ENCODE measurements at regions not wholly inside any gene's neighbourhood (a gene's known extent, or its start where the extent isn't known, plus 50 kb on each side); places are given as distances from the start of the nearest gene placed in this dataset.

- DNase-seq: no peak
These were observed 298.5 kb downstream of the GLRX3 start for GRCh38 chr10:130434446-130435385.

DNA sequence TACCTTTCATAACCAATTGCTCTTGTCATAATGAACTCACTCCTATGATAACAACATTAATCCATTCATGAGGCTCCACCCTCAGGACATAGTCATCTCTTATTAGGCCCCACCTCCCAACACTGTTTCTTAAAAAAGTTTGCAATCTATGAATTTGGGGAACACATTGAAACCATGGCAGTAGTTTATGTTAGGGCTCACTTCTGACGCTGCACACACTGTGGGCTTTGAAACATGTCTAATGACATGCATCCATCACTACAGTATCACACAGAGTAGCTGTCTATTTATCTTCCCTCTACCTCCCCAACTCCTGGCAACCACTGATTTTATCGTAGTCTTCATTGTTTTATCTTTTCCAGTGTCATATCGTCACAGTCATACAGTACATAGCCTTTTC lies 299.8 kb downstream of the GLRX3 start:
- no peak for DNase-seq

- no peak for DNase-seq
These were observed 302.7 kb downstream of the GLRX3 start for GRCh38 chr10:130438861-130439260.

DNA sequence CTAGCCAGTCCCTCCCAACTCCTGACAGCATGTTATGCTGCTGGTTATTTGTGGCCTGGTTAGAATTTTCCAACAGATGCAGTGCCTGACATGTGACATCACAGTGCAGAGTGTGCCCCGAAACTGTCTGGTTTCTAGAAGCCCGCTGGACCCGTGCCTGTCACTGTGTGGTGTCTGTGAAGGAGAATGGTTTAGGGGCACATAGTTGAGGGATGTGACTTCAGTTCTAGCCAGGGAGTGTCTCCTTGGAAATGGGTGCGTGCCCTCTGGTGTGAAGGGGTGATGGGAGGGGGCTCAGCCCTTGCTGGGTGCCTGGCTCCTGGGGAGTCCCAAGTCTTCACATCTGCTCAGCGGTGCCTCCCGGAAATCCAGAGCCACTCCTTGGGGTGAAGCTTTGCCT lies 303.6 kb downstream of the GLRX3 start:
- no peak for DNase-seq

GRCh38 chr10:130440494-130440893 lies 304.3 kb downstream of the GLRX3 start:
- no peak for DNase-seq

DNA sequence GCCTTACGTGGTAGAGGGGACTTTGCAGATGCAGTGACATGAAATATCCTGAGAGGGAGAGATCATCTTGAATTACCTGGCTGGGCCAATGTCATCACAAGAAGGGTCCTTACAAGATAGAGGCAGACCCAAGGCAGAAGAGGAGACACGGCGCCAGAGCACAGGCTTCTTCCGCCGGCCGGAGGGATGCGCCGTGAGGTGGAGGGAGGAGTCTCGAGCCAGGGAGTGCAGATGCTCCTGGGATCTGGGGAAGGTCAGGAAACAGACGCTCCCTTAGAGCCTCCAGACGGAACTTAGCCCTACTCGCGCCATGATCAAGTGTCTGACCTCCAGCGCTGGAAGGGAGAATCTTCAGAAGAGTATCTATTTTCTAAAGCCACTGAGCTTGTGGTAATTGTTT lies 304.8 kb downstream of the GLRX3 start:
- DNase-seq: no peak

DNA sequence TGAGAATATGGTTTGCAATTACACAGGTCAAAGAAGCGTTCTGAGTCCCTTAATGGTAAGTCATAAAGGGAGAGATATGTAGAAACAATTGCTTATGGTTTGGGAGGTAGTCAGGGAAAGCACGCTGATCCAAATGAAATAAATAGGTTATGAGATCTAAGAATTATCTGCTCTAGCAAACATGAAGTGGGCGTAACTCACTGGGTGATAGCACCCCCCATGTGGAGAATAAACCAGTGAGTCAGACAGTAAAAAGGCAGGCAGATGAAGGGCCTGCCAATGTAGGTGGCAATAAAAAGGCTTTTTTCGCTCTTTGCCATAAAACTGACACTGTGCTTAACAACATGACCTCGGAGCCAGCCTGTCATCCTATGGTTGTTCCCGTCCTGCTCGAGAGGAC lies 306.9 kb downstream of the GLRX3 start:
- no peak for DNase-seq

DNA sequence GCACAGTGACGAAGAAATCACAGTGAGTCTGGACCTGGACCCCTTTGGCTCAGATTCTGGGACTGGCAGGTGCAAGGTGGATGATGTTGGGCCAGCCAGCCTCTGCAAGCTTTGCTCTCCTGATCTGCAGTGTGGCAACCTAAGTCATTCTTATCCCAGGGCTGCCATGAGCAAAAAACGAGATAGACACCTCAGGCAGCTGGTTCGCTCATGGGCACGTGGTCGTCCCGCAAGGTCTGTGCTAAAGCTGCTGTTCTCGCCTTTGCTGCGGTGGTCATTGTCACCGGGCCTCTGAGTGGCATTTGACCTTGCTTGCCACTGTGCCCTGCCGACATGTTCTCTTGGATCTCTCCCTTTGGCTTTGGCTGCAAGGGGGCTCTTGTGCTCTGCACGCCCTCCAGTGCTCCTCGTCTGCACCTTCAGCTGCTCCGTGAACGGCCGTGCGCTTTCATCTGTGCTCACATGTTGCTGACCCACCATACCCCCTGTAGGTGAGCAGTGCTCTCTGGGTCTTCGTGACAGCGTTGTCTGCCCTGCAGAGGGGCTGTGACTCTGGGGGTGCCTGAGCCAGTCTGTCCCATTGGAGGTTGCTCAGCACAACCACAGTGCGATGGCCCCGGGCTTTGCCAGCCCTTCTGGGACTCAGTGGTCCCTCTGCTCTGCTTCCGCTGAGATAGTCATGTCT lies 317.0 kb downstream of the GLRX3 start:
- DNase-seq: no peak

DNA sequence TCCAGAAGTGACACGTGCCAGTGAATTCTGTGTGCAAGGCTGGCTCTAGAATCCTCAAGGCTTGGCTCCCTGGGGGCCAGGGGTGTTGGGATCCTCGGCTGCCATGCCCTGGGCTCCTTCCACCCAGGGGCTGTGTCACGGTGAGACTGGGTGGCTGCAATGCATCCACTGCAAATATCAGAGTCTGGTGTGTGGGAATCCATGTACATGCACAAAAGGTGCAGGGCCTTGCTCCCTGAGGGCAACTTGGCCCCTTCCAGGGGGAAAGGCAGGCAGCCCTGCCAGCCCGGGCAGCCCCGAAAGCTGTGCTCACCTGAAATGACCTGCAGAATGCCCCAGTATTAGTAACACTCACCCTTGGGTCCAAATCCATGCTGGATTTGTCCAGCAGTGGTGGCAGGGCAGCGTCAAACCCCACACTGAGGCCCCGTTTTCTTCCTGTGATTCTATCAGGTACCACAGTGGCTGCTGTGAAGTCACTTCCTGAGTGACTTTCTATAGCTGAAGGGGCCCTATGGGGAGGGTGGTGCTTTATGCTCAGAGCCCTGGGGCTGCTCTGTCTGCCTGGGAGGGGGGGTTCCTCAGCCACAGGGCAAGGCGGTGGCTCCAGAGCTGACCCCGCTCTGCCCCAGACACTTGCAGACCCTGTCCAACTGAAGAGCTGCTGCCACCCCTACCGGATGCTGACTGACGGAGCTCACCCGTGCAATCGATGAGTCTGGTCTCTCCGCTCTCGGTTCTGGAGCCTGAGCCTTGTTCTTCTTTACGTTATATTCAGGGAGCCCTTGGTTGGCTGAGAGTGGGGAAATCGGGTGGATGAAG lies 317.7 kb downstream of the GLRX3 start:
- DNase-seq: no peak

GRCh38 chr10:130454543-130455000 lies 318.4 kb downstream of the GLRX3 start:
- no peak for DNase-seq

GRCh38 chr10:130455111-130455695 lies 319.0 kb downstream of the GLRX3 start:
- no peak for DNase-seq

- DNase-seq: no peak
These were observed 319.6 kb downstream of the GLRX3 start for GRCh38 chr10:130455791-130456190.

GRCh38 chr10:130456616-130457015 lies 320.4 kb downstream of the GLRX3 start:
- no peak for DNase-seq

GRCh38 chr10:130458509-130458908 lies 322.3 kb downstream of the GLRX3 start:
- no peak for DNase-seq

DNA sequence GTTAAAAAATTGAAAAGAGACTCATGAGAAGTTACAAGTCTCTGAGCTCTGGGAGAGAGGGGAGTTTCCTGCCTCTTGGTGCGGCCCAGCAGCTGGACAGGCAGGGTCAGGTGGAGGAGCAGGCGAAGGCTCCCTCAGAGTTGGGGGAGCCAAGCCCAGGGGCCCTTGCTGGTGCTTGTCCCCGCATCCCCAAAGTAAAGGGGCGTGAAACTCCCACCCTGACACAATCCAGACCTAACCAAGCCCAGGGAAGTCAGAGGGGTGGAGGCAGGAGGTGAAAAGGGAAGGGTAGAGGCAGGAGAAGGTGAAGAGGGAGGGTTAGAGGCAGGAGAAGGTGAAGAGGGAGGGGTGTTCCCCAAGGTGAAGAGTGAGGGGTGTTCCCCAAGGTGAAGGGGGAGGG lies 322.8 kb downstream of the GLRX3 start:
- DNase-seq: no peak

DNA sequence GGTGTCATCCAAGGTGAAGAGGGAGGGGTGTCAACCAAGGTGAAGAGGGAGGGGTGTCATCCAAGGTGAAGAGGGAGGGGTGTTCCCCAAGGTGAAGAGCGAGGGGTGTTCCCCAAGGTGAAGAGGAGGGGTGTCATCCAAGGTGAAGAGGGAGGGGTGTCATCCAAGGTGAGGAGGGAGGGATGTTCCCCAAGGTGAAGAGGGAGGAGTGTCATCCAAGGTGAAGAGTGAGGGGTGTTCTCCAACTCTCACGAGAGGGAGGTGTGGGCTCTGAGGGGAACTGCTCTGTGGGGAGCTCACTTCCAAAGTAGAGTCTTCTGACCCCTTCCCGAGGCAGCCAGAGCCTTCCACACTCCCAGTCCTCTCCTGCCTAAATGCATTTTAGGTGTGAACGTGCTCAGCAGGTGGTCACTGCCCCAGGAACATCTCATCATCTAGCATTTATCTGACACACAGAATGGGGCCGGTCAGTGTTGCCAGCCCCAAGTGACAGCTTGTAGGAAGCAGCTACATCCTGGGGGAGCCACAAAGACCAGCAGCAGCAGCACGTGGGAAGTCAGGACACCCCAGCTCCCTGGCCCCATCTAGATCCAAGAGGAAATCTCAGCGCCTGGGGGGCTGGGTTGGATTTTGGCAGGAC lies 323.8 kb downstream of the GLRX3 start:
- no peak for DNase-seq

- DNase-seq: no peak
These were observed 325.4 kb downstream of the GLRX3 start for GRCh38 chr10:130461631-130462030.

- no peak for DNase-seq
These were observed 327.1 kb downstream of the GLRX3 start for GRCh38 chr10:130463104-130463875.

GRCh38 chr10:130463876-130464364 lies 327.7 kb downstream of the GLRX3 start:
- no peak for DNase-seq

- DNase-seq: no peak
These were observed 328.2 kb downstream of the GLRX3 start for GRCh38 chr10:130464426-130464825.

GRCh38 chr10:130466271-130466997 lies 330.2 kb downstream of the GLRX3 start:
- no peak for DNase-seq

Measured in activated CD4-positive, alpha-beta T cell treated with anti-CD3 and anti-CD28 coated beads, Interleukin-2, amount 50 U/mL, for 48 hours (primary cell).